ENCODE measurements at regions not wholly inside any gene's neighbourhood (a gene's known extent, or its start where the extent isn't known, plus 50 kb on each side); places are given as distances from the start of the nearest gene placed in this dataset.
"Not testable (repeated sequence)": the region's sequence is repeated elsewhere in the genome, so short reads cannot be mapped to it uniquely, and the experiment has no call there.

GRCh38 chr2:109690822-109691541 is 76.8 kb downstream of the SOWAHC start:
- no peak for FAIRE-seq
- no peak for DNase-seq (ENCODE audit: low spot score in 2 of 2)

GRCh38 chr2:109692013-109692743 is 78.0 kb downstream of the SOWAHC start:
- FAIRE-seq: no peak
- no peak for DNase-seq (ENCODE audit: low spot score in 2 of 2)

GRCh38 chr2:109692831-109693230 is 78.7 kb downstream of the SOWAHC start:
- not testable (repeated sequence) for FAIRE-seq; DNase-seq (ENCODE audit: low spot score in 2 of 2)

GRCh38 chr2:109693292-109693691 is 79.1 kb downstream of the SOWAHC start:
- not testable (repeated sequence) for FAIRE-seq

GRCh38 chr2:109694190-109694589 is 80.0 kb downstream of the SOWAHC start:
- DNase-seq (ENCODE audit: low spot score in 2 of 2) (no peak), FAIRE-seq (no peak)

More at GRCh38 chr2:109693292-109693691, 79.1 kb downstream of the SOWAHC start:
- not testable (repeated sequence) for DNase-seq (ENCODE audit: low spot score in 2 of 2)

- DNase-seq (ENCODE audit: low spot score in 2 of 2): no peak
- FAIRE-seq: no peak
These were observed 81.1 kb downstream of the SOWAHC start for GRCh38 chr2:109695290-109695689.

GRCh38 chr2:109699646-109700045 is 85.5 kb downstream of the SOWAHC start:
- no peak for DNase-seq (ENCODE audit: low spot score in 2 of 2)
- FAIRE-seq: no peak

- no peak for DNase-seq (ENCODE audit: low spot score in 2 of 2)
- no peak for FAIRE-seq
These were observed 86.6 kb downstream of the SOWAHC start for GRCh38 chr2:109700680-109701274.

GRCh38 chr2:109701362-109701761 is 87.2 kb downstream of the SOWAHC start:
- no peak for DNase-seq (ENCODE audit: low spot score in 2 of 2)
- FAIRE-seq: no peak

- FAIRE-seq (no peak), DNase-seq (ENCODE audit: low spot score in 2 of 2) (no peak)
These were observed 88.3 kb downstream of the SOWAHC start for GRCh38 chr2:109702250-109702985.

- DNase-seq (ENCODE audit: low spot score in 2 of 2) (no peak), FAIRE-seq (no peak)
These were observed 88.9 kb downstream of the SOWAHC start for GRCh38 chr2:109703077-109703476.

- DNase-seq (ENCODE audit: low spot score in 2 of 2): no peak
- FAIRE-seq: no peak
These were observed 89.6 kb downstream of the SOWAHC start for GRCh38 chr2:109703798-109704197.

- FAIRE-seq (no peak), DNase-seq (ENCODE audit: low spot score in 2 of 2) (no peak)
These were observed 86.6 kb upstream of the RGPD5 start for GRCh38 chr2:109707281-109708147.

GRCh38 chr2:109710505-109711229 is 83.4 kb upstream of the RGPD5 start:
- FAIRE-seq: no peak
- no peak for DNase-seq (ENCODE audit: low spot score in 2 of 2)

- FAIRE-seq: no peak
- no peak for DNase-seq (ENCODE audit: low spot score in 2 of 2)
These were observed 82.6 kb upstream of the RGPD5 start for GRCh38 chr2:109711230-109712122.

- FAIRE-seq: no peak
- DNase-seq (ENCODE audit: low spot score in 2 of 2): no peak
These were observed 82.0 kb upstream of the RGPD5 start for GRCh38 chr2:109712123-109712449.

GRCh38 chr2:109712746-109713145 is 81.4 kb upstream of the RGPD5 start:
- no peak for DNase-seq (ENCODE audit: low spot score in 2 of 2)
- FAIRE-seq: no peak

GRCh38 chr2:109715313-109715805 is 78.7 kb upstream of the RGPD5 start:
- no peak for DNase-seq (ENCODE audit: low spot score in 2 of 2)
- no peak for FAIRE-seq

Measured in frontal cortex (tissue), 3 donors.